NCI-H1048 (cell line): ENCODE measurements at regions not wholly inside any gene's neighbourhood (a gene's known extent, or its start where the extent isn't known, plus 50 kb on each side); places are given as distances from the start of the nearest gene placed in this dataset.
A peak's percentile ranks its signal among the peaks of the same experiment; 100 is the strongest.

Experiments
- DNase-seq: peaks from one replicate; lab custom pipeline; 2025; lab: John Stamatoyannopoulos, UW

DNA sequence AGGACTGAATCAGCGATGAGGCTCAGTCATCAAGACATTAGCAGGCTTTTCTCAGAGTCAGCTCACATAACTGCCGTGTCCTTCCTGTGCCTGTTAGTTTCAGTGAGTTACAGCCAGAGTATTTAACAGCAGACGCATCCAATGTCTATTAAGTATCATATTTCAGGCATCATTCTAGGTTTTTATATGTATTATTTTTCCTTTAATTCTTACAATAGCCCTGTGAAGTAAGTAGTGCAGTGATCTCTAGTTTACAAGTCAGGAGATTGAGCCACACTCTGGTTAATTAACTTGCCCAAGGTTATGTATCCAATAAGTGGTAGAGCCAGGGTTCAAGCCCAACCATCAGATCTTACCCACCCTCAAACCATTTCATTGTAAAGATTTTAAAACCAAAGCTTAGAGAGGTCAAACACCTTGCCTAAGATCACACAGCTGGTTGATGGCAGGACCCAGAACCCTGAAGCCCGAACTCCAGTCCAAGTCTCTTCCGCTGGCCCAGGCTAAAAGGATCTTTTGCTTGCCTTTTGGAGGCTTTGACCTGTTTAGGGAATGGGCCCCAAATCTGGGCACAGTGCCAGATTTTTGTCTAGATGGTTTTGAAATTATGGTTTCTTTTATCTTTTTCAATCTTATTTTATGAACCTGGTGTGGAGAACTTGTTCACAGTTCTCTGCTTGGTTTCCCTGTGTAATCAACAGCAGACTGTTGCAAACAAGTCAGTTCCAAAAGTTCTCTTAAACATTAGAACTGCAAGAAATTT, 261.2 kb upstream of the CLINT1 start:
- no peak for DNase-seq

DNA sequence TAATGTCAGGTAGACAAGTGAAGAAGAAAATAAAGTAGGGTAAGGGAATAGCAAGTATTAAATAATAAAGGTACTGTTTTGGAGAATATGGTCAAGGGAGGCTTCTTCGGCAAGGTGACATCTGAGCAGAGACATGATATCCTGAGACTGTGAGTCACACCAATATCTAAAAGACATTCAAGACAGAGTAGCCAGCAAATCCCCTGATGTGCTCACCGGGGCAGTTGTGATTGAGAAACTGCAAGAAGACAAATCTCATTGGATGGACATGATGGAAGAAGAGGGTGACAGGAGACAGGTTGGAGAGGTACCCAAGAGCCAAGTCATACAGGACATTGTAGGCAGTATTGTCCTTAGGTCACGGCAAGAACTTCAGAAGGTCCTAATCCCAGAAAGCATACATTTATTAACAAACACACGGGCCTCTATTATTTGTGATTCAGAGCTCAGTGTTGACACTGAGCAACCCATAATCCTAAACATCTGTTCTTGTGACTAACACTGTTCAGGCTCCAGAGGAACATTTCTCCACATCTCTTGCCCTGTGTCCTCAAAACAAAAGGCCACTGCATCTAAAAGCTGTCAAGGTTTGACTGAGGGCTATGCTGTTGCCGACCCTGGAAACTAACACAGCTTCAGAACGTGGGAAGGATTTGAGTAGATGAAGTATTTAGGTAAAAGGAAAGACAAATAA, 258.7 kb upstream of the CLINT1 start:
- DNase-seq: no peak

DNA sequence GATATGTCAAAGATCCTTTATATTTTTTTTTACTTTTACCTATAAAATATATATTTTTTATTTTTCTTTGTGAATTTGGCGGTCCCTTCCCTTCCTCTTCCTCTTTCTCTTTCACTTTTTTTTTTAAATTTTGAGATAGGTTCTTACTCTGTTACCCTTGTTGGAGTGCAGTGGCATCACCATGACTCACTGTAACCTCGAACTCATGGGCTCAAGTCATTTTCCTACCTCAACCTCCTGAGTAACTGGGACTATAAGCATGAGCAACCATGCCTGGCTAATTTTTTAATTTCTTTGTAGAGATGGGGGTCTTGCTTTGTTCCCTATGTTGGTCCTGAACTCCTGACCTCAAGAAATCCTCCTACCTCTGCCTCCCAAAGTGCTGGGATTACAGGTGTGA, 258.0 kb upstream of the CLINT1 start:
- no peak for DNase-seq

DNA sequence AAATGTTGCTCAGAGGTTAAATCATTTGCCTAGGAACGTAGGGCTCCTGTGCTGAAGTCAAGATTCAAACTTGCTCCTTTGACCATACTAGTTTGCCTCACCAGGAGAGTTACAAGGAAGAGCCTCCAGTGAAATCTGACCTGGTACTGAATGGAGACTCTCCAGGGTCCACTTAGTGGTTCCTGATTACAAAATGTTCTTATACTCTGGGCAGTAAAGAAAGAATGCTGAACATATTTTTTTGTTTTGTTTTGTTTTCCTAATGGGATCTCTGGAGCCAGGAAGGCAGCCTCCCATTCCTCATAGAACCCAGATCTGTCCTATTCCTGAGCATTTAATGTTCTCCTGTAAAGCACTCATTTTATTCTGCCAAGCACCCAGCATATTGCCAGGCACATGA, 256.5 kb upstream of the CLINT1 start:
- no peak for DNase-seq

DNA sequence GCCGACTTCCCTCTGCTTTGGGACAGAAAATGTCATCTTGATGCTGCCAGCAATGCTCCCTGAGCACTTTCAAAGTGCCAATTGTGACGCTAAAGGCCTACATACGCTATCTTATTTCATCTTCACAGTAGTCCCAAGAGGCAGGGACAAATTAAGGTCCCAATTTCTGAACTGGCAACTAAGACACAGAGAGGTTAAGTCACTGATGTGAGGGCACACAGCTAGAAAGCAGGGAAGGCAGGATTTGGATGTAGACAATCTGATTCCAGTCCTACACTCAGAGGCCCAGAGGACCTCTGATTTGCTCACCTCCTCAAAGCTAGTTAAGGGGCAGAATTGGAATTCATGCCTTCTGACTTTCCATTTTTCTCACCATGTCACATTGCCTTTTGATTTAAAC, 249.2 kb upstream of the CLINT1 start:
- DNase-seq: no peak

DNA sequence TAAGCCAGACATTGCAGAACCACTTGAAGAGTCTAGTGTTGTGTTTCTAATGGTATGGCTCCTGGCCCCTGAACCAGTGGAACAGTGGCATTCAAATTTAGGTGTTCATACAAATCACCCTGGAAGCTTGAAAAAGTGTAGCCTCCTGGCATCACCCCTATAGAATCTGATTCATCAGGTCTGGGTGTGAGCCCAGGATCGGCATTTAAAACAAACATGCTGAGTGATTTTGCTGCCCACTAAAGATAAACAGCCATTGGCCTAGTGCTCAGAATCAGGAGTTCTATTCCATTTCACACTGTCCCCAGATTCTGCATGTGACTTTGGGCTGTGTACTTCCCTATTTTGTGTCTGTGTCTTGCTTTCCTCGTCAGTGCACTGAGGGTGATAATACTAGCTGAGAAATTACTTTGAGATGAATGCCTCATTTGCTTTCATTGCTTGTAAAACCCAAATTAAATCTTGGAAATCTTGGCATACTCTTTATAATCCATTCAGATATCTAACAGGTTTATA, 241.5 kb upstream of the CLINT1 start:
- DNase-seq: no peak

DNA sequence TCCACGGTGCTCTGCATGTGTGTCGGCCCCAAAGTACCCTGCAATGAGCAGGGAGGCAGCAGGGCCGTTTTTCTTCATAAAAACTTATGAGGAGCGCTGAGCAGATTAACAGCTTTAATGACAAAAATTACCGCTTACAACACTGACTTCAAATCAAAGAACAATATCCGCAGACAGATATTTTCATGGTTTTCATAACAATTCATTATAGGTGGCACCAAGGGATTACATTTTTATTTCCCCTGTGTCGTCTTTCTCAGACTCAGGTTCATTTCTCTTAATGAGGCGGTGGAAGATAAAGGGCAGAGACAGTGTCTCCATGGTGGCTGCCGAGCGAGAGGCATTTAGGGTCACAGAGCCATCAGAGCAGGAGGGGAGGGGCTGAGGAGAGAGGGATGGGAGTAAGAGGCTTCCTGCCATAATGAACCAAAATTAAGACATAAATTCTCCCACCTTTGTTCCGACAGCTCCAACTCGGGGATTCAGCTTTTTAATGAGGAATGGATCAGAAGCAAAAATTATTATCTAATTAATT, 240.7 kb upstream of the CLINT1 start:
- DNase-seq: no peak

DNA sequence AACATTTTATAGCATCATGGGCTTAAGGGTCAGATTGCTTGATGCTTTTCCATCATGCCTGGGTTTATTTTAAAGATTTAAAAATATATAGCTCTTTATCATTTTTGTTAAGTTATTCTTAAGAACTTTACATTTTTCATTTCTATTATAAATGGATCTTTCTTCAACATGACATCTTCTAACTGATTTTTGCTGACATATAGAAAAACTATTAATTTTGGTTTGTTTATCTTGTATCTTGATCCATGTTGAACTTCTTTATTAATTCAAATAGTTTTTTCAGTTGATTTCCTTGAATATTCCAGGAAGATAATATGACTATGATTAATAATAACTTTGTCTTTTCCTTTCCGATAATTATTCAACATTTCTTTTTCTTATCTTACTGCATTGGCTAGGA, 237.9 kb upstream of the CLINT1 start:
- DNase-seq: no peak

DNA sequence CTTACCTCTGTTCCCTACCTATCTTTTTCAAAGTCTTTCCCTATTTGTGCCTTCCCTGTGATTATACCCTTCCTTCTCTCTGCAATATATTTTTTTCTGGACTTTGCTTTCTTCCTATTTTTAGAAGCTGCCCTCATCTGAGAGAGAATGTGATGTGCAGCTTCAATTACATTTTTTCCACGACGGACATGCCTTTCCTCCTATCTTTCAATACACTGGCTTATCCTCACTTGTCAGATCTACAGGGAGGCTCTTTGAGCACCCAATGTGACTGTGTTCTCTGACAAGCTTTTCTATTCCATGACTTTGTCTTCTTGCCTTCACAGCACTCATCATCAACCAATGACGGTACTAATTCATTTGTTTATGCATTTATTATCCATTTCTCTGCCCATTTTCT, 227.9 kb upstream of the CLINT1 start:
- no peak for DNase-seq

DNA sequence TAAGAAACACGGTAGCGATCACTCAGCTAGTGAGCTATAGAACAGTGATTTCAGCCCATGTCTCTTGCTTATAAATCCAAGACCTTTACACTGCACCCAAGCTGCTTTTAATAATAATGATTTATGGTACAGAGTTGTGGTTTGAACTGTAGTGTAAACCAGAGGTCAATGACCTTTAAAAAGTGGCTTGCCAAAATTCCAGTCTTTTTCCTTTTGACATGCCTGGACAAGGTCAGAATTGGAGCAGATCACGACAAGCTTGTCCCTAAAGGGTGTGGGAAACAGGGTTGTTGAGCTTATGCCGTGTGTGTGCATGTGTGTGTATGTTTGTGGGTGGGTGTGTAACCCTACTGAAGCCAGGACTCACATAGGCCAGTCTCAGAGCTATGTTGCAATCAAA, 225.3 kb upstream of the CLINT1 start:
- DNase-seq: no peak

DNA sequence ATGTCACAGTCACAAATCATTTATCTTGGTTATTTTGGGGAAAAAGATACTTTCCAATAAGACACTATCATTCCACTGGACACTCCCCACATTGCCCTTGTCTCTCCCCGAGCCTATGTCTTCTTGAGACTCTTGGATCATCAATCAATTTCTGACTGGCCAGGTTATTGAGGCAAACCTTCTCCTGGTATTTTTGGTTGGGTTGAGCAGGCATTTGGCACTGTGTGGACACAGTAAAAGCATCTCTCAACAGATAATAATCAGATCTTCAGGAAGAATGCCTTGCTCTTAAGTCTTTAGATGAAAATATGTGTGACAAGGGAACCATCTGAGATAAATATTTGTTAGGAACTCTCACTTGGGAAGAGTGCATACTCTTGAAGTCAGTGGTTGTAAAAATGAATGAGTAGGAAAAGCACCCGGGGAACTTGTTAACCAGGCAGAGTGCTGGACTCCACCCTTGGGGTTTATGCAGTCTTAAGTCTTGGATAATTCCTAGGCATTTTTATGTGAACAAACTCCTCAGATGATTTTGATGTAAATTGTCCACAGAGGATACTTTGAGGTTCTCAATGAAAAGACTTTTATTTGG, 223.8 kb upstream of the CLINT1 start:
- no peak for DNase-seq

DNA sequence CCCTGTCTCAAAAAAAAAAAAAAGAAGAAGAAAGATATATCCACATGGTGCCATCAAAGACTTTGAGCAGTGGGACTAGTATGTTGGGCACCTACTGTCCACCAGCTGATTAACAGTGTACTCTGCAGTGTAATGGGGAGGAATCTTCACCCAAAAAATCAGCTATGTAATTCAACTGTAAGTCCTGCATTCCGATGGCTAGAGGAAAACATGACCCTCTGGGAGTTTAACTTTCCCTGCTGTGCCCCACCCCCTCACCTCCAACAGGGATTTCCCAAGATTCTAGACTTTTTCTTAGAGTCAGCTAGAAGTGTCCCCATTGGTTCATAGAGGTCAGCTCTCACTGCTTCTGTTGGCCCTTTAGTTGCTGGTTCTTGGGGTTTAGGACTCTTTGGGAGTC, 221.2 kb upstream of the CLINT1 start:
- no peak for DNase-seq

DNA sequence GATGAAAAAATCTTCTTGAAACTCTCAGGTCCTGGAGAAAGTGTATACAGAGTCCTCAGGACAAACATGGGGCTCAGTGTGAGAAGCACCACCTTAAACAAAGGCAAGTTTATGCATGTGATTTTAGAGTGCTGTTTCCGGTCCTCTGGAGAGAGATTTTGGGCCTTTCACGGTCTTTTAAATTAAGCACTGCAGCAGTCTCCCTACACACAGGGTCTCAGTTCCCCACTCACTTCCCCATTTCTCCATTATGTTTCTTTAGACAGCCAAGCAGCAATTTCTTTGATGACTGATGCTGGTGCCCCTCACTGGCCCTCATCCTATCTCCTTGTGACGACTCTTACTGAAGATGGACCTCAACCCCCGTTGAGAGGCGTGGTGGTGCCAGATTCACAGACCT, 220.2 kb upstream of the CLINT1 start:
- DNase-seq: no peak

DNA sequence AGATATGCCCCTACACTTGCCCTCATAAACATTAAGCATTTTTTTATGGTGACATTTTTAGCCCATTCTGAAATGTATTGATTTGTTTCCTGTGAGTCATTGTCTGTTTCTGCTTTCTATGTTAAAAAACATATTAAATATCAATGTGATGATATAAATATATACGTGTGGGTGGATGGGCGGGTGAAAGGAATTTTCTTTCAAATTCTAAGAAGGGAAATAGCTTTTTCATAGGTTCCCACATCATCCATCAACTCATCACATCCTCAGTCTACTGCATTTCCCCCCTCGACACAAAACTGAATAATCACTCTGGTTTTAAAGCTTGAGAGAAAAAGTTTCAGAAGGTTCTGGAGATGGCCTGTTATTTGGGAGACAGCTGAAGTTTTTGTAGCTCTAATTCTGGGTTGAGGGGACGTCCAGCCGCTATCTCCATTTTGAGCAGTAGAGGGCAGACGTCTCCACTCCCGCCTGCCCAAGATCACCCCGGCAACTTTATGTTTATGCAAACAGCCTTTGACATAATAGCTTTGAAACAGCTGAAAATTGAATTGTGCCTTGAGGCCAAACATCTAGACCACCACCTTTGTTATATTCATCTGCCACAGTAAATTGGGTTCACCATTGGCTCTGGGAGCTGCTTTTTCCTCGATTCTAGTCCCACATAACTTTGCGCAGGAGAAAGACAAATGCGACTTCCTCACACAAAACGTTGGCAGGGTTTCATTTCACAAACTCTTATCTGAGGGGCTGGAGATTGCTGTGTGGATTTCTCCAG, 216.2 kb upstream of the CLINT1 start:
- DNase-seq: peak; percentile 34

DNA sequence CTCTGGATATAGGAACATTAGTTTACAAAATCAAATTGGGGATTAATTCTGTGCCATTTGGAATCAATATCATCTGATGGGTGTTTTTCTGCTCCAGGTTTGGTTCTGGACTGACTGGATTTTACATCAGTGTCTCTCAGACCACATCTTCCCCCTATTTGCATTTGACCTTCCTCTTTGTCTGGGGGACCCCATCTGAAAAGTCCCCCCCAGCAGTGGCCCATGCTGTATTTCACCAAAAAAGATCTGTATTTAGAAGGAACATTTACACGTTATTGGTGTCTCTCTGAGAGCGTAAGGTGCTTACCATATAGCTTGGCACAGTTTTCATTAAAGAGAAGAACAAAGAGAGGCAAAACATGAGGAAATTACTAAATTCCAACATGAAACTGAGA, 215.6 kb upstream of the CLINT1 start:
- DNase-seq: no peak

DNA sequence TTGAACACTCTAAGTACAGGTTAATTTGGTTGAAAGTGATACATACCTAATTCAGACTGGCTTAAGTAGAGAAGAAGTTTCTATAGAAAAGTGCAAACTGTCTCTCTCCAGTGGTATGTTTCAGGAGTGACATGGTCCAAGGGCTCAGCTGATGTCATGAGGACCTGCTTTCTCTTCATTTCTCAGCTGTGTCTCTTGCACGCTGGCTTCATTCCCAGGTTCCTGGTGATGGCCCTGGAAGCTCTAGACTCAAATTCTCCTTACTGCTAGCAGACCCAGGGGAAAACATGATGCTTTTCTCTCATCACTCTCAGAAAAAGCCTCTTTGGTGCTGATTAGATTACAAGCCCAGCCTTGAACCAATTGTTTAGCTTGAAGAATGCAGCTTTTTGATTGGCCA, 211.9 kb upstream of the CLINT1 start:
- DNase-seq: no peak

DNA sequence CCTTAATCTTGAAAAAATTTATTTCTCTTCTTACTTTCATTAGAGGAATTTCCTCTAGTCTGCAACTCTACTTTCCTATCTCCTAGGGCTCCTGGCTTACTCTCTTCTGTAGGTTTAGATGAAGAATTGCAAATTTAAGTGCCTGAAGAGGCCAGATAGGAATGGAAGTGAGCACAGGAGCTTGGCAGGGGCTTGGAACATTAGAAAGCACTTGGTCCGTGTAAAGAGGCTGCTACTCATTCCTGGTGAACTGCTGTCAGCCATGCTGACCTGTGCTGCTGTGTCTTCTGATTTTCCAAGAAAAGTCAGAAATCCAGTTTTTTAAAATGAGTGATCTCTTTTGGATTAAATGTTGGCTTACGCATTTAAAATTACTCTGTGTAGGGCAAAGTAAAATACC, 210.9 kb upstream of the CLINT1 start:
- no peak for DNase-seq

DNA sequence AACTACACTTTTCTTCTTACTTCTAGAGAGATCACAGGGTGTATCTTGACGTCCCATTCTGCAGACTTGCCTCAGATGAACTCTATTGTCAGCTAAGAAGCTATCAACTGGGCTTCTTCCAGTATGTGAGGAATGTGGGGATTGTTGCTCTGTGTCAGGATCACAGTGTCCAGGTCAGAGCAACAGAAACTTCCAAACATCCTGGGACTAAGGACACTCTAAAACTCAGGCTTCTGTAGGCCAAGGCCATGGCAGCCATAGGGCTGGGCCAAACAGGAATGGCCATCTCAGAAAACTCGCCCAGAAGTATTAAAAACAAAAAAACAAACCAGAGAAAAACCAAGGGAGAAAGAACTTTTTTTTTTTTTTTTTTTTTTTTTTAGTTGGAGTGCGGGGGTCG, 210.0 kb upstream of the CLINT1 start:
- DNase-seq: no peak

DNA sequence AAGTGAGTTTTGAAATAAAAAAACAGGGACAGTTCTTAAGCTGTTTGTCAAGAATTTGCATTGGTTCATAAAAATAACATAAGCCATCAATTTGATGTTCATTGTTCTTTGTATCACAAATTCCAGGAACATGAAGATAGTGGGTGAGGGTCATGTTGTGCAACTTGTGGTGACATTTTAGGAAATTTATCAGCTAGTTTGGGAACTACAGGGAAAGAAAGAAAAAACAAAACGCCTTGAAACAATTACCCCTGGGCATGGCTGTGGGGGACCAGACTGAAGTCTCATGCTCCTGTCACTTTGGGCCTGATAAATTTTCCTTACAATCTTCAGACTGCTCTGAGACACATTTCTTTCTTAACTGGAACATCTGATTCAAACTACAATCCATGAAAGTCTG, 207.1 kb upstream of the CLINT1 start:
- DNase-seq: no peak

DNA sequence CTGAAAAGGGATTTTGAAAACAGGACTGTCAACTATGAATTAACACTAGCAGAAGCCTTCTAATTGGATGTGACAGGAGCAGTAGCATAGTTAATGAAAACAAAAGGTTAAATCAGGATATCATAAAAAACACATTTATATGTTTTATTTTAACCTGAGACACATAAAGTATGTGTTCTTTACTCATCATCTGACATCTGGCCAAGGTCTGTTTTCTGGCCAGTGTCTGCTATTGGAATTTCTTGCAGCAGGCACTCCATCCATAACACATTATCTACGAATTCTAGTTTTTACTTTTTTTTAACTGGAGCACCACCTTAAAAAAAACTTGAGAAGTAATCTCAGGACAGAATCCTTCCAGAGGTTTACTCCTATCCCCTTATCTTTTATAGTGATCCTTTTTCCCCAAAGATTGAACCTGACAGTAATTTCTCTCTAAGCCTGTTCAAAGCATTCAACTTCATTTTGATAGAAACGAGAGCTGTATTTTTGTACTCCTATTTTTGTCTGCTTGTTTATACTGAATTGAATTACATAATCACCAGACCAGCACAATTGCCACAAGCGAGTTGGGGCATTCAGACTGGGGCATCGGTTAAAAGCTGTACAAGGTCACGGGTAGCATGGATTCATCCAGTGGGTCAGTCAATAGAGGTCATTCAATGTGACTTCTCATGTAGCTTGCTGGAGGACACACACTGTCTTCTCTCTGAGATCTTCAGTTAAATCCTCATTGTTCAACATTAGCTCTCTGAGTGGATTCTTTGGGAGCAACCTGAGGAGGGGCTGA, 205.6 kb upstream of the CLINT1 start:
- DNase-seq: no peak

DNA sequence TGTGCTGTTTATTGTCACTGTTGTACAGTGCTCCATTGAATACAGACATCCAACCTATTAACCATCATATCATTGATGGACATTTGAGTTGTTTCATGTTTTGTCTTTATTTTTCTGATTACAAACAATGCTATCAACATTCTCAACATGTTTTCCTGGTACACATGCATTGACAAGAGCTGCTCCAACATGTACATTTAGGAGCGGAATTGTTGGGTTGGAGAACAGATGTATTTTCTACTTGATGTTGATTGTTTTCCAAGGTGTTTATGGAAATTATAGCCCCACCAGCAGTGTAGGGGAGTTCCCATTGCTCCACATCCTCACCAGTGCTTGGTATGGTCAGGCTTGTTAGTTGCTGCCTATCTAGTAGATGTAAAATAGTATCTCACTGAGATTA, 204.1 kb upstream of the CLINT1 start:
- DNase-seq: no peak
